Breast epithelium (tissue), 4 donors: ENCODE measurements at regions not wholly inside any gene's neighbourhood (a gene's known extent, or its start where the extent isn't known, plus 50 kb on each side); places are given as distances from the start of the nearest gene placed in this dataset.

ENCODE experiments used
- DNase-seq, 2 donors: peaks; one replicate each; pipeline ENCODE4 v3.0.0-alpha.2; 2019; ENCODE audit warnings: low spot score in 2 of 2
- H3K27ac ChIP-seq, 2 donors: fragments of 200-600 bp; sonication (generic) in 1 of 2; one replicate each; pipeline ENCODE4 v1.5.1; 2016 to 2019; ENCODE audit warnings: mild to moderate bottlenecking in 1 of 2
- H3K27me3 ChIP-seq, 2 donors: fragments of 200-600 bp; sonication (generic) in 1 of 2; one replicate each; pipeline versions ENCODE4 v1.5.1 to v1.6.0; 2017 to 2019; ENCODE audit warnings: control low read depth in 1 of 2, mild to moderate bottlenecking in 1 of 2
- H3K36me3 ChIP-seq: fragments of 200-600 bp; one replicate; pipeline ENCODE4 v1.5.1; 2019
- H3K4me1 ChIP-seq, 2 donors: fragments of 200-600 bp; sonication (generic); one replicate each; pipeline ENCODE4 v1.5.1; 2016 to 2019; ENCODE audit warnings: control low read depth in 1 of 2
- H3K4me3 ChIP-seq, 3 donors: fragments of 200-600 bp; sonication (generic); 1 replicate in 2 of 3; 2 replicates in 1 of 3; pipeline ENCODE4 v1.5.1; 2016 to 2019; ENCODE audit warnings: mild to moderate bottlenecking in 3 of 3, moderate library complexity in 2 of 3
- H3K9me3 ChIP-seq, 2 donors: fragments of 200-600 bp; sonication (generic) in 1 of 2; one replicate each; pipeline ENCODE4 v1.5.1; 2016 to 2019; ENCODE audit warnings: control low read depth in 1 of 2
- CTCF ChIP-seq, 3 donors: fragments of 450-650 bp; IDR thresholded peaks; one replicate each; pipeline ENCODE4 v1.5.1; 2016 to 2017; ENCODE audit warnings: antibody characterized with exemption in 3 of 3, mild to moderate bottlenecking in 3 of 3, moderate library complexity in 3 of 3
- POLR2A ChIP-seq: fragments of 450-650 bp; IDR thresholded peaks from one replicate; pipeline ENCODE4 v1.6.1; 2016; ENCODE audit warnings: antibody characterized with exemption, mild to moderate bottlenecking, moderate library complexity
- POLR2AphosphoS5 ChIP-seq, 3 donors: sonication (generic); formaldehyde crosslinking; IDR thresholded peaks; one replicate each; pipeline ENCODE4 v1.6.1; 2017; ENCODE audit warnings: antibody characterized with exemption in 3 of 3
- intact Hi-C: fragments of 100-400 bp; cut with DNase I; formaldehyde crosslinking; loops from one replicate; pipeline ENCODE4 v1.15.1; 2023; ENCODE audit warnings: low total_unique reads

DNA sequence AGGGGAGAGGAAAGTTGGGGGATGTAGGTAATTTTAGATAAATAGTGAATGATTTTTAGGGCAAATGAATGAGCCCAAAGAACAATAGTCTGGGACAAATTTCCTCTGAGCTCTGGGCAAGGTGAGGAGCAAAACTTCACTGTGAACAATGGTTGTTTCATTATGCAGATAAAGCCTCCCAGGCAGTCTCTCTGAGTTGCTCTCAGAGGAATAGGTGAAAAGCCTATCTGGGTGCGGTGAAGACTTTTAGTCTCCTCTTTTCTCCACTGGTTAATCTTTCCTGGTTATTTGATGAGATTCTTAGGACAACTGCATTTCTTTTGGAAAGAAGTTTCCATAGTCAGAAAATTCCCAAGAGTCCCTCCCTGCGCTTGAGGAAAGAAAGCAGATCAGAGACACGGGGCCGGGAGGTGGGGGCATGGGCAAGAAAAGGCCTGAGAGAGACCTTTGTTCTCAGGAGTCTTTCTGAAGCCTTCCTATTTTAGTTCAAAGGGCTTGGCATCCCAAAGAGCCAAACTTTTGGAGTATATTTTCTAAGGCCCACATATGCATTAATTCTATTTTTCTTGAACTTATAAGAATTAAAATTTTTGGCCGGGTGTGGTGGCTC lies 353.6 kb upstream of the SLCO3A1 start:
- intact Hi-C loops = no loop called here

DNA sequence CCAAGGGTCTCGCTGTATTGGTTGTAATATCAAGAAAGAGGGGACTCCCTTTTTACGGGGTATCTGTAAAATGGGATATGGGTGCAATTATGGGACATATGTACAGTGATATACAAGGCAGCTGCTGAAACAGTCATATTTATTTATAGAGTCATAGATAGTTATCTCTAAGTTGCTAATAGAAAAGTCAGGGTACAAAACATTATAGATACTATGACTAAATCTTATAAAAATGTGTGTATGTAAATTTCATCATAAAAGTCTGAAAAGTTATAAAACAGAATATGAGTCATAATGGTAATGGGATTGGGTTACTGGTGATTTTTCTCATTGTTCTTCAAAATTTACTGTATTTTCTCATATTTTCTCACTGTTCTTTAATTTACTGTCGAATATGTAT lies 344.9 kb upstream of the SLCO3A1 start:
- Histone ChIP-seq H3K4me1 (no peaks in the 10 kb centered on the region), H3K27me3 (no peaks in the 10 kb centered on the region), H3K27ac (no peak overlapping the region), H3K9me3 (no peaks in the 10 kb centered on the region), H3K4me3 (no peak overlapping the region), H3K36me3 (no peaks in the 10 kb centered on the region)
- TF ChIP-seq POLR2A (no peak), CTCF (IDR thresholded peaks at IDR 0.05) (no peak), POLR2AphosphoS5 (IDR thresholded peaks at IDR 0.05) (no peak)
- intact Hi-C loops = no loop called here
- no peak for DNase-seq

More for the DNA sequence above, 353.6 kb upstream of the SLCO3A1 start:
- H3K36me3 ChIP-seq = no peaks in the 10 kb centered on the region
- H3K4me1 ChIP-seq = no peaks in the 10 kb centered on the region
- no peaks in the 10 kb centered on the region for H3K27me3 ChIP-seq
- no peak overlapping the region for H3K27ac ChIP-seq
- no peak for TF ChIP-seq POLR2A
- no peak for TF ChIP-seq POLR2AphosphoS5 (IDR thresholded peaks at IDR 0.05)
- H3K4me3 ChIP-seq = no peak overlapping the region
- no peak for DNase-seq
- H3K9me3 ChIP-seq = no peaks in the 10 kb centered on the region

GRCh38 chr15:91514147-91514546 lies 339.4 kb upstream of the SLCO3A1 start:
- Histone ChIP-seq H3K27ac (no peak overlapping the region), H3K27me3 (no peaks in the 10 kb centered on the region), H3K9me3 (no peaks in the 10 kb centered on the region), H3K36me3 (no peaks in the 10 kb centered on the region), H3K4me3 (no peak overlapping the region), H3K4me1 (no peaks in the 10 kb centered on the region)
- DNase-seq = no peak
- intact Hi-C loops = no loop called here
- no peak for TF ChIP-seq CTCF (IDR thresholded peaks at IDR 0.05)
- no peak for TF ChIP-seq POLR2AphosphoS5 (IDR thresholded peaks at IDR 0.05)
- no peak for TF ChIP-seq POLR2A

DNA sequence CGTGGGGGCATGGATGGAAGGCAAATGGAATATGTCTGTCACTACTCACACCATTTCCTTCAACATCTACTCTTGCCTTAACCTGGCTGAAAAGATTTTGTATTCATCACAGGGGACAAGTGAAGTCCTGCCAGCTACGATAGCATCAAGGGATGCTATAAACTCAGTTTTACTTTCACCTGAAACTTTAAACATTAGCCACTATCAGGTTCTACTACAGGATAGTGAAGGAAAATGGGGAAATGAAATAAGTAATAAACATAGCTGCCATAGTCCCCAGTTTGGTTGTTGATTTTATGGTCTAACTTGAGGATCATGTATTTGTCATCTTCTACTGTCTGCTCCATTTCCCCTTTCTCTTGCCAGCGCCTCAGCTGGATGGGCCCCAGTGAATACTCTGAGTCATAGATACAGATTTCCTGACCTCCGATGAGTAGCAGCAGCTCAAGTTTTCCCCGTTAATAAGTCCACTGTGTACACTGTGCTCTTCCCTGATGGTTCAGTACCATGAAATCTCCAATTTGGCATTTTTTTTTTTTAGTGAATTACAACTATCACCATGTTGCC lies 338.2 kb upstream of the SLCO3A1 start:
- no peaks in the 10 kb centered on the region for H3K27me3 ChIP-seq
- intact Hi-C loops = no loop called here
- peak in 1 of 2 donors; percentile 26 for DNase-seq
- H3K9me3 ChIP-seq = no peaks in the 10 kb centered on the region
- no peak overlapping the region for H3K27ac ChIP-seq
- H3K4me1 ChIP-seq = no peaks in the 10 kb centered on the region
- no peak overlapping the region for H3K4me3 ChIP-seq
- no peaks in the 10 kb centered on the region for H3K36me3 ChIP-seq
- TF ChIP-seq POLR2AphosphoS5 (IDR thresholded peaks at IDR 0.05) (no peak), POLR2A (no peak), CTCF (IDR thresholded peaks at IDR 0.05) (no peak)

- Histone ChIP-seq H3K36me3 (no peaks in the 10 kb centered on the region), H3K4me3 (no peak overlapping the region), H3K9me3 (no peaks in the 10 kb centered on the region), H3K4me1 (no peaks in the 10 kb centered on the region), H3K27ac (no peak overlapping the region), H3K27me3 (no peaks in the 10 kb centered on the region)
- TF ChIP-seq CTCF (IDR thresholded peaks at IDR 0.05) = no peak
- no peak for TF ChIP-seq POLR2A
- no peak for TF ChIP-seq POLR2AphosphoS5 (IDR thresholded peaks at IDR 0.05)
- intact Hi-C loops = no loop called here
- DNase-seq = no peak
Observed at GRCh38 chr15:91516866-91517265, 336.6 kb upstream of the SLCO3A1 start.
